K562 (cell line): ENCODE measurements at regions not wholly inside any gene's neighbourhood (a gene's known extent, or its start where the extent isn't known, plus 50 kb on each side); places are given as distances from the start of the nearest gene placed in this dataset.
A peak's percentile ranks its signal among the peaks of the same experiment; 100 is the strongest.

Source experiments
- ATAC-seq: fragments of 200-7000 bp; cut with Tn5 transposase; 3 replicates; pipeline ENCODE4 v1.9.1; 2020; ENCODE audit warnings: moderate library complexity
- BruUV-seq: library from RNA; stranded (reverse); fragments of 400-500 nt; replicated peaks from 2 replicates; lab custom pipeline; 2021; lab: Mats Ljungman, UMichigan
- CTCF ChIA-PET: fragments of 300-600 bp; formaldehyde crosslinking; extraction: SDS; loops from one replicate; lab custom pipeline; 2021; ENCODE audit warnings: low intra/inter-chr PET ratio; lab: Yijun Ruan, JAX
- POLR2A ChIA-PET: fragments of 300-600, 350-650 bp; sonication (Branson Sonifier 250); formaldehyde crosslinking; extraction: SDS; loops from one replicate; lab custom pipeline; 2021; ENCODE audit warnings: antibody characterized with exemption, inconsistent platforms; lab: Yijun Ruan, JAX
- DNase-seq, 4 experiments: peaks; one replicate each; pipeline versions ENCODE4 v3.0.0 to v3.0.0-alpha.2; 2011 to 2018; ENCODE audit warnings: low spot score in 3 of 4, mixed read lengths in 3 of 4; ENCODE audit errors: extremely low read depth in 1 of 4
- FAIRE-seq: peaks from 2 replicates; lab custom pipeline; 2011; peaks lifted over from hg19 to GRCh38; lab: Jason Lieb, UNC
- H2AFZ ChIP-seq: 2 replicates; pipeline ENCODE4 v1.6.0; 2011; ENCODE audit warnings: low read depth, low read length, control low read depth, inconsistent platforms
- H3K27ac ChIP-seq: fragments of 200-600 bp; 3 replicates; pipeline ENCODE4 v1.8.0; 2011; ENCODE audit warnings: low read depth, mild to moderate bottlenecking, control low read depth, inconsistent platforms, low read length, moderate library complexity, mixed read lengths; ENCODE audit errors: extremely low read depth
- H3K27me3 ChIP-seq, 2 experiments: fragments of 300-600 bp in 1 of 2; 2 replicates in 1 of 2; 3 replicates in 1 of 2; pipeline versions ENCODE4 v1.6.0 to v1.8.0; 2011; ENCODE audit warnings: inconsistent platforms in 2 of 2, low read length in 2 of 2, mild to moderate bottlenecking in 1 of 2, mixed read lengths in 1 of 2, moderate library complexity in 1 of 2; ENCODE audit not compliant: control insufficient read depth in 2 of 2, insufficient read depth in 2 of 2
- H3K36me3 ChIP-seq: fragments of 300-600 bp; 3 replicates; pipeline ENCODE4 v1.8.0; 2011; ENCODE audit warnings: mild to moderate bottlenecking, low read length, inconsistent platforms; ENCODE audit not compliant: control insufficient read depth, insufficient read depth
- H3K4me1 ChIP-seq, 2 experiments: fragments of 200-600 bp in 1 of 2; replicated peaks in 1 of 2; 2 replicates in 1 of 2; 3 replicates in 1 of 2; pipeline versions ENCODE4 v1.5.1 to v1.8.0; 2011; ENCODE audit warnings: inconsistent platforms in 2 of 2, low read length in 2 of 2, mild to moderate bottlenecking in 1 of 2, mixed read lengths in 1 of 2, moderate library complexity in 1 of 2; ENCODE audit not compliant: control insufficient read depth in 2 of 2, insufficient read depth in 2 of 2
- H3K4me2 ChIP-seq: 2 replicates; pipeline ENCODE4 v1.6.1; 2011; ENCODE audit warnings: low read length, control low read depth, inconsistent platforms, mixed read lengths; ENCODE audit not compliant: insufficient read depth
- H3K4me3 ChIP-seq: fragments of 200-600 bp; sonication (generic), shearing (Covaris generic); 2 replicates; pipeline ENCODE4 v1.5.1; 2016; ENCODE audit warnings: control low read depth, inconsistent platforms
- H3K79me2 ChIP-seq: fragments of 200-600 bp; 3 replicates; pipeline ENCODE4 v1.8.0; 2011; ENCODE audit warnings: low read length, inconsistent platforms; ENCODE audit not compliant: control insufficient read depth, insufficient read depth
- H3K9ac ChIP-seq, 2 experiments: 2 replicates each; pipeline versions ENCODE4 v1.6.0 to v1.6.1; 2011; ENCODE audit warnings: low read depth in 2 of 2, low read length in 2 of 2, control low read depth in 1 of 2, inconsistent platforms in 1 of 2, mild to moderate bottlenecking in 1 of 2, mixed read lengths in 1 of 2; ENCODE audit not compliant: insufficient read depth in 1 of 2
- H3K9me1 ChIP-seq: one replicate; pipeline ENCODE4 v1.6.0; 2011; ENCODE audit warnings: inconsistent platforms, mild to moderate bottlenecking, low read length, moderate library complexity; ENCODE audit not compliant: control insufficient read depth, insufficient read depth
- H3K9me3 ChIP-seq: replicated peaks from 2 replicates; pipeline ENCODE4 v1.5.1; 2011; ENCODE audit warnings: low read depth, low read length, inconsistent platforms; ENCODE audit not compliant: control insufficient read depth, insufficient read depth
- H4K20me1 ChIP-seq: replicated peaks from 2 replicates; pipeline ENCODE4 v1.6.1; 2011; ENCODE audit warnings: low read length, inconsistent platforms, mixed read lengths; ENCODE audit not compliant: control insufficient read depth, insufficient read depth
- CBFA2T2 ChIP-seq: fragments of 450-650 bp; conservative IDR thresholded peaks from 2 replicates; pipeline ENCODE4 v1.6.1; 2017; ENCODE audit warnings: mild to moderate bottlenecking
- RAD51 ChIP-seq: fragments of 450-650 bp; IDR thresholded peaks from 2 replicates; pipeline ENCODE4 v1.7.1; 2016; ENCODE audit warnings: low read depth, mild to moderate bottlenecking, borderline replicate concordance
- TFE3 ChIP-seq: fragments of 450-650 bp; formaldehyde crosslinking; IDR thresholded peaks from 2 replicates; pipeline ENCODE4 v1.4.0; 2020; ENCODE audit warnings: mild to moderate bottlenecking, mixed read lengths
- WGBS: fragments of 100-300 bp; shearing (Covaris generic); methylation state at CpG from one replicate; pipeline ENCODE4 v1.1.6; 2016; ENCODE audit warnings: low coverage, mixed read lengths; ENCODE audit not compliant: insufficient coverage; ENCODE audit errors: missing lambda C conversion rate; 5-methylcytosine and 5-hydroxymethylcytosine counted together
- in situ Hi-C: fragments of 300-500 bp; cut with MboI; formaldehyde crosslinking; loops from 4 replicates; pipeline ENCODE4 v1.15.0; 2018; ENCODE audit warnings: inconsistent platforms, mixed read lengths
- intact Hi-C: fragments of 100-400 bp; cut with micrococcal nuclease; formaldehyde crosslinking; loops from 2 replicates; pipeline ENCODE4 v1.14.2; 2022
- TF ChIP-seq, protein P1 (sequence below), 2 experiments: fragments of 450-650 bp in 1 of 2; IDR thresholded peaks; 2 replicates each; pipeline ENCODE4 v1.6.1; 2011 to 2017; ENCODE audit warnings: low read depth in 2 of 2, antibody characterized with exemption in 1 of 2, borderline replicate concordance in 1 of 2, low read length in 1 of 2, mild to moderate bottlenecking in 1 of 2, mixed read lengths in 1 of 2; ENCODE audit not compliant: control insufficient read depth in 1 of 2

- Histone ChIP-seq H3K4me3 (no peak overlapping the region), H4K20me1 (no peaks in the 10 kb centered on the region), H3K9me1 (no peaks in the 10 kb centered on the region), H2AFZ (no peak overlapping the region), H3K27ac (no peak overlapping the region), H3K9ac (no peak overlapping the region), H3K27me3 (no peaks in the 10 kb centered on the region), H3K4me2 (no peak overlapping the region), H3K36me3 (no peaks in the 10 kb centered on the region), H3K9me3 (0 out of 2 replicates have a peak, but pooled peaks cover 1% of the 10 kb centered on the region), H3K4me1 (no peaks in the 10 kb centered on the region), H3K79me2 (no peaks in the 10 kb centered on the region)
- no peak for ATAC-seq
- in situ Hi-C loops (no loop called here), intact Hi-C loops (no loop called here)
- POLR2A ChIA-PET = no interaction called here
- FAIRE-seq = no peak
- CTCF ChIA-PET = no interaction called here
- 2% methylated on average over 3 of the region's 3 CpGs for WGBS
- no peak for DNase-seq
- BruUV-seq = no TSS peak
- TF ChIP-seq RAD51 (peak; percentile 59), TFE3 (peak; percentile 91), CBFA2T2 (0 out of 2 replicates have a peak, but pooled peaks have one; percentile 25)
- TF ChIP-seq, protein P1, sequence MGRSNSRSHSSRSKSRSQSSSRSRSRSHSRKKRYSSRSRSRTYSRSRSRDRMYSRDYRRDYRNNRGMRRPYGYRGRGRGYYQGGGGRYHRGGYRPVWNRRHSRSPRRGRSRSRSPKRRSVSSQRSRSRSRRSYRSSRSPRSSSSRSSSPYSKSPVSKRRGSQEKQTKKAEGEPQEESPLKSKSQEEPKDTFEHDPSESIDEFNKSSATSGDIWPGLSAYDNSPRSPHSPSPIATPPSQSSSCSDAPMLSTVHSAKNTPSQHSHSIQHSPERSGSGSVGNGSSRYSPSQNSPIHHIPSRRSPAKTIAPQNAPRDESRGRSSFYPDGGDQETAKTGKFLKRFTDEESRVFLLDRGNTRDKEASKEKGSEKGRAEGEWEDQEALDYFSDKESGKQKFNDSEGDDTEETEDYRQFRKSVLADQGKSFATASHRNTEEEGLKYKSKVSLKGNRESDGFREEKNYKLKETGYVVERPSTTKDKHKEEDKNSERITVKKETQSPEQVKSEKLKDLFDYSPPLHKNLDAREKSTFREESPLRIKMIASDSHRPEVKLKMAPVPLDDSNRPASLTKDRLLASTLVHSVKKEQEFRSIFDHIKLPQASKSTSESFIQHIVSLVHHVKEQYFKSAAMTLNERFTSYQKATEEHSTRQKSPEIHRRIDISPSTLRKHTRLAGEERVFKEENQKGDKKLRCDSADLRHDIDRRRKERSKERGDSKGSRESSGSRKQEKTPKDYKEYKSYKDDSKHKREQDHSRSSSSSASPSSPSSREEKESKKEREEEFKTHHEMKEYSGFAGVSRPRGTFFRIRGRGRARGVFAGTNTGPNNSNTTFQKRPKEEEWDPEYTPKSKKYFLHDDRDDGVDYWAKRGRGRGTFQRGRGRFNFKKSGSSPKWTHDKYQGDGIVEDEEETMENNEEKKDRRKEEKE (IDR thresholded peaks at IDR 0.05; ENCODE audit: borderline replicate concordance in 1 of 2, control insufficient read depth in 1 of 2, low read depth in 2 of 2, low read length in 1 of 2) = no peak
These were observed 527.7 kb upstream of the KIRREL3 start for GRCh38 chr11:127528297-127528696.
